ENCODE measurements at regions not wholly inside any gene's neighbourhood (a gene's known extent, or its start where the extent isn't known, plus 50 kb on each side); places are given as distances from the start of the nearest gene placed in this dataset.
A peak's percentile ranks its signal among the peaks of the same experiment; 100 is the strongest.
"Not testable (repeated sequence)": the region's sequence is repeated elsewhere in the genome, so short reads cannot be mapped to it uniquely, and the experiment has no call there.

GRCh38 chr17:59494757-59495368, 70.5 kb upstream of the DHX40 start:
- no peak for DNase-seq

- DNase-seq, result no peak
Measured at GRCh38 chr17:59496178-59496577, 69.2 kb upstream of the DHX40 start.

- DNase-seq, result peak; percentile 16
Measured at GRCh38 chr17:59498530-59499307, 66.7 kb upstream of the DHX40 start.

- not testable (repeated sequence) for DNase-seq
Measured at GRCh38 chr17:59500086-59500655, 65.2 kb upstream of the DHX40 start.

- DNase-seq, result no peak
Measured at GRCh38 chr17:59501690-59502089, 63.7 kb upstream of the DHX40 start.

- DNase-seq, result no peak
Measured at GRCh38 chr17:59502800-59503199, 62.6 kb upstream of the DHX40 start.

GRCh38 chr17:59503500-59503899, 61.9 kb upstream of the DHX40 start:
- no peak for DNase-seq

- DNase-seq, result no peak
Measured at GRCh38 chr17:59504821-59505220, 60.6 kb upstream of the DHX40 start.

- DNase-seq, result no peak
Measured at GRCh38 chr17:59505610-59506276, 59.7 kb upstream of the DHX40 start.

- DNase-seq, result no peak
Measured at GRCh38 chr17:59506894-59507726, 58.3 kb upstream of the DHX40 start.

GRCh38 chr17:59508999-59509625, 56.3 kb upstream of the DHX40 start:
- DNase-seq, result no peak

GRCh38 chr17:59510611-59511010, 54.8 kb upstream of the DHX40 start:
- DNase-seq, result no peak

- DNase-seq, result no peak
Measured at GRCh38 chr17:59511726-59512125, 53.7 kb upstream of the DHX40 start.

GRCh38 chr17:59512844-59513385, 52.5 kb upstream of the DHX40 start:
- no peak for DNase-seq

GRCh38 chr17:59513934-59514841, 51.2 kb upstream of the DHX40 start:
- DNase-seq, result peak; percentile 27

Measured in retina (tissue), 1 donor.